ENCODE measurements at regions not wholly inside any gene's neighbourhood (a gene's known extent, or its start where the extent isn't known, plus 50 kb on each side); places are given as distances from the start of the nearest gene placed in this dataset.

DNA sequence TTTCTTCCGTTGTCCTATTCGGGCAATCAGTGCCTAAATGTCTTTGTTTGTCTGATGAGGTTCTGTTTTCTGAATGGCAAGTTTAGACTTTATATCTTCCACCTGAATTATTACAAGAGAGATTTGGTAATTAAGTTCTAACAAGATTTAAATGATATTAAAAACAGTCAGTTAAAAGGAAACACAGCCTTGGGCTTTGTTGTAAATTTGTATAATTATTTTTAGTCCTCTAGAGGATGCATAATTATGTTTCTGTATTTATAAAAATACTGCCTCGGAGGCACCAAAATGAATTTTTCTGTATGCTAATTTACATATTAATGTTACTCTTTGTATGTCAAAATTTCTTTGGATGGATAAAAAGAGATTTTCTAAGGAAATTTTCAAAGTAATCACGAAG lies 136.7 kb downstream of the CDCA7 start:
- no peak overlapping the region for H3K27ac Mint-ChIP-seq
- DNase-seq (no peak), ATAC-seq (no peak)
- H3K4me3 ChIP-seq (ENCODE audit: low read length), result no peak overlapping the region
- no peak overlapping the region for H3K27ac ChIP-seq (ENCODE audit: low read depth, low read length)
- POLR2A ChIA-PET, result no interaction called here
- H3K4me3 Mint-ChIP-seq, result no peak overlapping the region
- peaks cover 0 to 2% (median 0%) of the 10 kb centered on the region in 11 donors for H3K9me3 Mint-ChIP-seq
- H3K27me3 ChIP-seq (ENCODE audit: control insufficient read depth in 2 of 2, insufficient read depth in 2 of 2, low read length in 2 of 2), result no peaks in the 10 kb centered on the region
- H3K4me1 ChIP-seq (ENCODE audit: control insufficient read depth in 2 of 2, insufficient read depth in 2 of 2, low read length in 2 of 2), result no peaks in the 10 kb centered on the region
- H3K4me1 Mint-ChIP-seq, result no peaks in the 10 kb centered on the region
- CTCF ChIA-PET, result no interaction called here
- no peaks in the 10 kb centered on the region for H3K36me3 ChIP-seq (ENCODE audit: control insufficient read depth in 2 of 3, insufficient read depth in 3 of 3, low read length in 3 of 3)
- no peaks in the 10 kb centered on the region for H3K36me3 Mint-ChIP-seq
- intact Hi-C loops (cut with micrococcal nuclease), result no loop called here
- H3K9me3 ChIP-seq (ENCODE audit: control insufficient read depth in 2 of 3, low read length in 3 of 3), result no peaks in the 10 kb centered on the region
- H3K27me3 Mint-ChIP-seq, result peaks cover 13 to 18% (median 14%) of the 10 kb centered on the region in 5 donors

DNA sequence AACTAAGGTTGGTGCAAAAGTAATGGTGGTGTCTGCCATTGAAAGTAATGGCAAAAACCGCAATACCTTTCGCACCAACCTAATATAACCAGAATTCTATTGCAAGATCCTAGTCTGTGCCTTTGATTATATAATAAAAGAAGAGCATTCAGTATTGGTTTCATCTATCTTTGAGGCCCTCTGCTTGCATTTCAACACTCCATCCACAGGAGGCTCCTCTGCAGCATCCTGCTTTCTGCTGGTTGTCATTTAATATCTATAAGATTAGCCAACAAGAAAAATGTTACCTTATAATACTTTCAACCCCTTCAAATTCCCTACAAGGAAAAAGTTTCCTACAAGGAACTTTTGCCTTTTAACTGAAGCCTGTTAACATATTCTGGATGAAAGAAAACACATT lies 139.2 kb downstream of the CDCA7 start:
- Histone ChIP-seq H3K27me3 (ENCODE audit: control insufficient read depth in 2 of 2, insufficient read depth in 2 of 2, low read length in 2 of 2) (no peaks in the 10 kb centered on the region), H3K4me3 (ENCODE audit: low read length) (no peak overlapping the region), H3K9me3 (ENCODE audit: control insufficient read depth in 2 of 3, low read length in 3 of 3) (no peaks in the 10 kb centered on the region), H3K4me1 (ENCODE audit: control insufficient read depth in 2 of 2, insufficient read depth in 2 of 2, low read length in 2 of 2) (no peaks in the 10 kb centered on the region), H3K27ac (ENCODE audit: low read depth, low read length) (no peak overlapping the region), H3K36me3 (ENCODE audit: control insufficient read depth in 2 of 3, insufficient read depth in 3 of 3, low read length in 3 of 3) (no peaks in the 10 kb centered on the region)
- H3K27ac Mint-ChIP-seq, result no peak overlapping the region
- POLR2A ChIA-PET, result no interaction called here
- no peak for ATAC-seq
- H3K4me1 Mint-ChIP-seq, result no peaks in the 10 kb centered on the region
- intact Hi-C loops (cut with micrococcal nuclease), result no loop called here
- no peaks in the 10 kb centered on the region for H3K36me3 Mint-ChIP-seq
- H3K27me3 Mint-ChIP-seq, result peaks cover 7 to 22% (median 13%) of the 10 kb centered on the region in 5 donors
- CTCF ChIA-PET, result no interaction called here
- H3K9me3 Mint-ChIP-seq, result peaks cover 0 to 9% (median 0%) of the 10 kb centered on the region in 11 donors
- no peak for DNase-seq
- no peak overlapping the region for H3K4me3 Mint-ChIP-seq

DNA sequence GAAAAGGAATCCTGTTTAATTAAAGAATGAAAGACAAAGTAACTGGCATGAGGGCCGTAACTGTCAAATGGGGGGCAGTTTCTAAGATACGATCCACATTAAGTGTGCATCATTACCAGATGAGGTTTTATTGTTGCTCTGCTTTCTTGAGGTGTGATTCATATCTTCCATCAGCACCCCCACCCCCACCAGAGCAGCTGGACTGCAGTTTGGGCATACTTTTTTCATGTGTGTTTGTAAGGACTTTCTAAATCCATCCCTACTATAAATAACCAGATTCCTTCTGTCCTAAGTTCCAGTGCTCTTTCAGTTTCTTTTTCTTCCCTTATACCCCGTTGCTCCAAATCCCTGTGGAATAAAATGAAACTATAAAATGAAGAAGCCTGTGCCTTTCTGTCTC lies 142.1 kb downstream of the CDCA7 start:
- ATAC-seq (no peak), DNase-seq (no peak)
- no peak overlapping the region for H3K27ac ChIP-seq (ENCODE audit: low read depth, low read length)
- CTCF ChIA-PET, result no interaction called here
- H3K27ac Mint-ChIP-seq, result no peak overlapping the region
- peaks cover 0 to 26% (median 4%) of the 10 kb centered on the region in 11 donors for H3K9me3 Mint-ChIP-seq
- intact Hi-C loops (cut with micrococcal nuclease), result no loop called here
- H3K27me3 ChIP-seq (ENCODE audit: control insufficient read depth in 2 of 2, insufficient read depth in 2 of 2, low read length in 2 of 2), result no peaks in the 10 kb centered on the region
- H3K4me3 Mint-ChIP-seq, result no peak overlapping the region
- H3K4me1 Mint-ChIP-seq, result no peaks in the 10 kb centered on the region
- H3K9me3 ChIP-seq (ENCODE audit: control insufficient read depth in 2 of 3, low read length in 3 of 3), result no peaks in the 10 kb centered on the region
- H3K4me3 ChIP-seq (ENCODE audit: low read length), result no peak overlapping the region
- no peaks in the 10 kb centered on the region for H3K36me3 ChIP-seq (ENCODE audit: control insufficient read depth in 2 of 3, insufficient read depth in 3 of 3, low read length in 3 of 3)
- peaks cover 0 to 16% (median 10%) of the 10 kb centered on the region in 5 donors for H3K27me3 Mint-ChIP-seq
- peaks cover 0 to 4% (median 0%) of the 10 kb centered on the region in 5 donors for H3K36me3 Mint-ChIP-seq
- no peaks in the 10 kb centered on the region for H3K4me1 ChIP-seq (ENCODE audit: control insufficient read depth in 2 of 2, insufficient read depth in 2 of 2, low read length in 2 of 2)
- POLR2A ChIA-PET, result no interaction called here

DNA sequence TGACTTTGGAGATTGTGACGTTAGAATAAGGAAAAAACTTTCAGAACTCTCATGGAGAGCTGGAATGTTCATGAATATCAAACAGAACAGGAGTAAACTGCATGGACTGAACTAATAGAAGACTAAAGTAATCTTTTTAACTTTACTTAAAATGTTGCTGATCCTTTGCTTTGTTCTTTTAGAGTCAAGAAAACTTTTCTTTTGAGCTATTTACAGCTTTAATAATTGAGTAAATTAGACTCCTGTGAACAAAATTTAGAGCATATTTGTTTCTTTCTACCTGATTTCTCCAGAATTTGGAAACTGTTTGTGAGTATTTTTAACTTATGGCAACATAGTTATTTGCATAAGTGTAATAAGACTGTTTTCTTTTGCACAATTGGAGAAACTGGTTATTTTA lies 146.3 kb downstream of the CDCA7 start:
- CTCF ChIA-PET, result no interaction called here
- H3K27ac ChIP-seq (ENCODE audit: low read depth, low read length), result no peak overlapping the region
- Mint-ChIP-seq H3K9me3 (peaks cover 0 to 37% (median 4%) of the 10 kb centered on the region in 11 donors), H3K27me3 (peaks cover 0 to 23% (median 18%) of the 10 kb centered on the region in 5 donors), H3K36me3 (peaks cover 0 to 4% (median 0%) of the 10 kb centered on the region in 5 donors), H3K27ac (no peak overlapping the region), H3K4me1 (no peaks in the 10 kb centered on the region), H3K4me3 (no peak overlapping the region)
- intact Hi-C loops (cut with micrococcal nuclease), result no loop called here
- POLR2A ChIA-PET, result no interaction called here
- H3K4me3 ChIP-seq (ENCODE audit: low read length), result no peak overlapping the region
- H3K9me3 ChIP-seq (ENCODE audit: control insufficient read depth in 2 of 3, low read length in 3 of 3), result no peaks in the 10 kb centered on the region
- no peaks in the 10 kb centered on the region for H3K36me3 ChIP-seq (ENCODE audit: control insufficient read depth in 2 of 3, insufficient read depth in 3 of 3, low read length in 3 of 3)
- no peaks in the 10 kb centered on the region for H3K27me3 ChIP-seq (ENCODE audit: control insufficient read depth in 2 of 2, insufficient read depth in 2 of 2, low read length in 2 of 2)
- H3K4me1 ChIP-seq (ENCODE audit: control insufficient read depth in 2 of 2, insufficient read depth in 2 of 2, low read length in 2 of 2), result no peaks in the 10 kb centered on the region
- no peak for ATAC-seq
- DNase-seq, result no peak

DNA sequence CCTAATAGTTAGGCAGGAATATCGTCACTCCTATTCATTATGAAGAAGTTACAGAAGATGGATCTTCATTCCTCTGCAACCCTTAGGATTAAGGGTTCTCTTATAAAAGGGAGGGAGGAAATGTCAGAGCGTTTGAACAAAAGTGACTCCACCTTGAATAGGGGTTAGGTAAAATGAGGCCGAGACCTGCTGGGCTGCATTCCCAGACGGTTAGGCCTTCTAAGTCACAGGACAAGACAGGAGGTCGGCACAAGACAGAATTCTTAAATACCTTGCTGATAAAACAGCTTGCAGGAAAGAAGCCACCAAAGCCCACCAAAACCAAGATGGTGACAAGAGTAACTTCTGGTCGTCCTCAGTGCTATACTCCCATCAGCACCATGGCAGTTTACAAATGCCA lies 147.6 kb downstream of the CDCA7 start:
- H3K27me3 Mint-ChIP-seq, result peaks cover 6 to 24% (median 23%) of the 10 kb centered on the region in 5 donors
- POLR2A ChIA-PET, result no interaction called here

DNA sequence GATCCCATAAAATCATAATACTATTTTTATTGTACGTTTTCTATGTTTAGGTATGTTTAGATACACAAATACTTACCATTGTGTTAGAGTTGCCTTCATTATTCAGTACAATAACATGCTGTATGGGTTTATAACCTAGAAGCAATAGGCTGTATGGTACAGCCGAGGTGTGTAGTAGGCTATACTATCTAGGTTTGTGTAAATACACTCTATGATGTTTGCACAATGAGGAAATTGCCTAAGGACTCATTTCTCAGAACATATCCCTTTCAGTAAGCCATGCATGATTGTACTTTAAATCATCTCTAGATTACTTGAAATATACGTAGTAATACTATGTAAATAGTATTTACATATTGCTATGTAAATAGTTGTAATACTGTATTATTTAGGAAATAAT lies 156.7 kb downstream of the CDCA7 start:
- no peaks in the 10 kb centered on the region for H3K36me3 ChIP-seq (ENCODE audit: control insufficient read depth in 2 of 3, insufficient read depth in 3 of 3, low read length in 3 of 3)
- intact Hi-C loops (cut with micrococcal nuclease), result no loop called here
- Mint-ChIP-seq H3K27me3 (peaks cover 9 to 42% (median 30%) of the 10 kb centered on the region in 5 donors), H3K9me3 (peaks cover 0 to 14% (median 0%) of the 10 kb centered on the region in 11 donors), H3K27ac (no peak overlapping the region), H3K4me3 (no peak overlapping the region), H3K36me3 (no peaks in the 10 kb centered on the region), H3K4me1 (no peaks in the 10 kb centered on the region)
- ChIA-PET CTCF (no interaction called here), POLR2A (no interaction called here)
- H3K4me3 ChIP-seq (ENCODE audit: low read length), result no peak overlapping the region
- DNase-seq (no peak), ATAC-seq (no peak)
- H3K9me3 ChIP-seq (ENCODE audit: control insufficient read depth in 2 of 3, low read length in 3 of 3), result no peaks in the 10 kb centered on the region
- no peaks in the 10 kb centered on the region for H3K4me1 ChIP-seq (ENCODE audit: control insufficient read depth in 2 of 2, insufficient read depth in 2 of 2, low read length in 2 of 2)
- H3K27me3 ChIP-seq (ENCODE audit: control insufficient read depth in 2 of 2, insufficient read depth in 2 of 2, low read length in 2 of 2), result no peaks in the 10 kb centered on the region
- H3K27ac ChIP-seq (ENCODE audit: low read depth, low read length), result no peak overlapping the region

More for the DNA sequence above, 147.6 kb downstream of the CDCA7 start:
- intact Hi-C loops (cut with micrococcal nuclease), result no loop called here
- Histone ChIP-seq H3K36me3 (ENCODE audit: control insufficient read depth in 2 of 3, insufficient read depth in 3 of 3, low read length in 3 of 3) (no peaks in the 10 kb centered on the region), H3K4me1 (ENCODE audit: control insufficient read depth in 2 of 2, insufficient read depth in 2 of 2, low read length in 2 of 2) (no peaks in the 10 kb centered on the region), H3K4me3 (ENCODE audit: low read length) (no peak overlapping the region), H3K27me3 (ENCODE audit: control insufficient read depth in 2 of 2, insufficient read depth in 2 of 2, low read length in 2 of 2) (no peaks in the 10 kb centered on the region), H3K9me3 (ENCODE audit: control insufficient read depth in 2 of 3, low read length in 3 of 3) (no peaks in the 10 kb centered on the region), H3K27ac (ENCODE audit: low read depth, low read length) (no peak overlapping the region)
- ATAC-seq (no peak), DNase-seq (no peak)
- Mint-ChIP-seq H3K4me3 (no peak overlapping the region), H3K27ac (no peak overlapping the region), H3K4me1 (no peaks in the 10 kb centered on the region), H3K36me3 (peaks cover 0 to 4% (median 0%) of the 10 kb centered on the region in 5 donors), H3K9me3 (peaks cover 0 to 33% (median 4%) of the 10 kb centered on the region in 11 donors)
- CTCF ChIA-PET, result no interaction called here

DNA sequence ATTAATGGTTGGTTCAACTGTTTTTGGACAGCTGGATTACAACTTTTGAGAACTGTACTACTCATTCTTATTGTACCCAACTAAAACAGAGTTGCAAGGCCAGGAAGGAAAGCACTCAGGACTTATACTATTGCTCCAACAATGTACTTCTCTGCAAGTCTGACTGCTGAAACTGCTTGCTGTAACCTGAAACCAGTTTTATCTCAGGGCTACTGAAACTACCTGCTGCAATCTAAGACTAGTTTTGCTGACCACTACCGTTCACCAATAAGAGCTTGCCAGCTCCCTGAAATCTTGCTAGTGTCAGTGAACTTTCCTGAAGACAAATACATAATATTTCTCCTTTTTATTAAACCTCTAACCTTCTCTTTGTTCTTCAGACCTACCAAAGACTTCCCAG lies 157.3 kb downstream of the CDCA7 start:
- H3K9me3 Mint-ChIP-seq, result peaks cover 0 to 18% (median 2%) of the 10 kb centered on the region in 11 donors
- H3K4me3 Mint-ChIP-seq, result no peak overlapping the region
- Histone ChIP-seq H3K36me3 (ENCODE audit: control insufficient read depth in 2 of 3, insufficient read depth in 3 of 3, low read length in 3 of 3) (no peaks in the 10 kb centered on the region), H3K4me3 (ENCODE audit: low read length) (no peak overlapping the region), H3K9me3 (ENCODE audit: control insufficient read depth in 2 of 3, low read length in 3 of 3) (no peaks in the 10 kb centered on the region), H3K27ac (ENCODE audit: low read depth, low read length) (no peak overlapping the region), H3K27me3 (ENCODE audit: control insufficient read depth in 2 of 2, insufficient read depth in 2 of 2, low read length in 2 of 2) (no peaks in the 10 kb centered on the region), H3K4me1 (ENCODE audit: control insufficient read depth in 2 of 2, insufficient read depth in 2 of 2, low read length in 2 of 2) (no peaks in the 10 kb centered on the region)
- peaks cover 6 to 36% (median 30%) of the 10 kb centered on the region in 5 donors for H3K27me3 Mint-ChIP-seq
- intact Hi-C loops (cut with micrococcal nuclease), result no loop called here
- DNase-seq (no peak), ATAC-seq (no peak)
- CTCF ChIA-PET, result no interaction called here
- POLR2A ChIA-PET, result no interaction called here
- H3K36me3 Mint-ChIP-seq, result no peaks in the 10 kb centered on the region
- H3K4me1 Mint-ChIP-seq, result no peaks in the 10 kb centered on the region
- no peak overlapping the region for H3K27ac Mint-ChIP-seq

Measured in naive thymus-derived CD4-positive, alpha-beta T cell (primary cell).